ENCODE measurements at regions not wholly inside any gene's neighbourhood (a gene's known extent, or its start where the extent isn't known, plus 50 kb on each side); places are given as distances from the start of the nearest gene placed in this dataset.
"Not testable (repeated sequence)": the region's sequence is repeated elsewhere in the genome, so short reads cannot be mapped to it uniquely, and the experiment has no call there.

GRCh38 chr7:63105978-63106377, 892.7 kb upstream of the ZNF722 start:
- Histone ChIP-seq H3K36me3 (ENCODE audit: control insufficient read depth, insufficient read depth, low read length) (no peaks in the 10 kb centered on the region), H3K27me3 (replicated peaks; ENCODE audit: control insufficient read depth, insufficient read depth, low read length) (no peaks in the 10 kb centered on the region), H3K4me3 (replicated peaks; ENCODE audit: low read depth, low read length) (no peak overlapping the region)
- DNase-seq (ENCODE audit: extremely low read depth, insufficient read length) = no peak
- TF ChIP-seq CTCF (IDR thresholded peaks at IDR 0.05; ENCODE audit: insufficient read depth, low read length, poor library complexity, severe bottlenecking) = no peak

DNA sequence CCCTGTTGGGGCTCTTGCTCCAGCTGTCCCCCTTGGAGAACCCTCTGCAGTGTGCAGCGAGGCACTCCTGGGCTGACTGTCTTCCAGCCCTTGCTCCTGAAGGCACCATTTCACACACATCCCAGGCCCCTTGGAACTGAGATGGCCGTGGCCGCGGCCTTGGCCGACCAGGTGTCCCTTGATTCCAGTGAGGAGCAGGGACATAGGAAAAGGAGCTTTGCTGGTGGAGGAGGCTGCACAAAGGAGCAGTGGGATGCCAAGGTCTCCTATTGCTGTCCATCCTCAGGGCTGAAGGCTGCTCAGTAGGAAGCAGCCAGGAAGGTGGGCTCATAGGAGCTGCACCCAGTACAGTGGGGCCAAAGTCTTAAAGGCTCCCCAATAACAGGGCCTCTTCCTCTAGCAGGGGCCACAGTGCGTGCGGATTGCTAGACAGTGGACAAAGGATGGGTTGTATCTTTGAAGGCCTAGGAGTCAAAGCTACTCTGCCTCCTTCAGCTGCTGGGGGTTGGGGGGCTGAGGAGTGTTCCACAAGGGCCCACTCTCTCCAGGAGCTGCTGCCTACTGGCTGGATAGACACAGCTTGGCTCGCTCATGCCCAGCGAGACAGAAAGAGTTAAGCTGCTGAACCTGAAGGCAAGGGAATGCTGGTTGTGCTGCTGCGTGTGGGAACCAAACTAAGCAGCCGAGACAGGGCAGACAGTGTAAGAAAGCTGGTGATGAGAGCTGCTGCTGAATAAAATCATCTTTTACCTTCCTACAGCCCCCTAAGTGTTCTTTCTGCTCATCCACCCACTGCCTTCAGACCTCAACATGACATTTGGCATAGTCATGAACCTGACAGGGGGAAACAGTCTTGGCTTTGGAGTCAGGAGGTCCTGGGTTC, 891.9 kb upstream of the ZNF722 start:
- TF ChIP-seq CTCF (IDR thresholded peaks at IDR 0.05; ENCODE audit: insufficient read depth, low read length, poor library complexity, severe bottlenecking) = no peak
- H3K36me3 ChIP-seq (ENCODE audit: control insufficient read depth, insufficient read depth, low read length) = no peaks in the 10 kb centered on the region
- no peaks in the 10 kb centered on the region for H3K27me3 ChIP-seq (replicated peaks; ENCODE audit: control insufficient read depth, insufficient read depth, low read length)
- no peak for DNase-seq (ENCODE audit: extremely low read depth, insufficient read length)
- H3K4me3 ChIP-seq (replicated peaks; ENCODE audit: low read depth, low read length) = no peak overlapping the region

- DNase-seq (ENCODE audit: extremely low read depth, insufficient read length); H3K27me3 ChIP-seq (replicated peaks; ENCODE audit: control insufficient read depth, insufficient read depth, low read length); H3K4me3 ChIP-seq (replicated peaks; ENCODE audit: low read depth, low read length); H3K36me3 ChIP-seq (ENCODE audit: control insufficient read depth, insufficient read depth, low read length): not testable (repeated sequence)
Observed at GRCh38 chr7:63111511-63111910, 887.1 kb upstream of the ZNF722 start.

- Histone ChIP-seq H3K27me3 (replicated peaks; ENCODE audit: control insufficient read depth, insufficient read depth, low read length) (no peaks in the 10 kb centered on the region), H3K4me3 (replicated peaks; ENCODE audit: low read depth, low read length) (no peak overlapping the region), H3K36me3 (ENCODE audit: control insufficient read depth, insufficient read depth, low read length) (no peaks in the 10 kb centered on the region)
- no peak for DNase-seq (ENCODE audit: extremely low read depth, insufficient read length)
- no peak for TF ChIP-seq CTCF (IDR thresholded peaks at IDR 0.05; ENCODE audit: insufficient read depth, low read length, poor library complexity, severe bottlenecking)
Observed at GRCh38 chr7:63112764-63113712, 885.6 kb upstream of the ZNF722 start.

DNA sequence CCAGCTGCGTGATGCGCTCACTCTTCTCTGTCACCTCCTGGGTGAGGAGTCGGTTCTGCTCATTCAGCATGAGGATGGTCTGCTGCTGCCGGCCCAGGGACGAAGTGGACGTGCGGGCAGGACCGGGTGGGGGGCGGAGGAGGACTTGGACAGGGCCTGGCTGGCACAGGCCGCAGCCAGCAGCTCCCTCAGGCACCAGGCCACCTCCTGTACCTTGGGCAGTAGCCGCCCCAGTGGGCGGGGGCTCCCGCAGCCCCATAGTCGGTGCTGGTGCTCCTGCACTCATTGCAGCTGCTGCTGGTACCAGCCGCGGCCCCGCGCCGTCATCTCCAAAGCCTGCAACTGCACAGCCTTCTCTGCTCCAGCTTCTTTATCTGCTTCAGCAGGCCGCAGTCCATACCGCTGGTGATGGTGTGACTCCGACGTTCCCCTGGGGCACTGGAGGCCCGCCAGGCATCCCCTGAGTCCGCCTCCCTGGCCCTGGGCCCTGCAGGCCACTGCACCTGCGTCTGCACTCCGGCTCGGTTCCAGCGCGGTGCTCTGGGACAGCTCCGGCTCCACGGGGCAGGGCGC, 884.9 kb upstream of the ZNF722 start:
- Histone ChIP-seq H3K4me3 (replicated peaks; ENCODE audit: low read depth, low read length) (no peak overlapping the region), H3K36me3 (ENCODE audit: control insufficient read depth, insufficient read depth, low read length) (no peaks in the 10 kb centered on the region), H3K27me3 (replicated peaks; ENCODE audit: control insufficient read depth, insufficient read depth, low read length) (no peaks in the 10 kb centered on the region)
- no peak for DNase-seq (ENCODE audit: extremely low read depth, insufficient read length)
- TF ChIP-seq CTCF (IDR thresholded peaks at IDR 0.05; ENCODE audit: insufficient read depth, low read length, poor library complexity, severe bottlenecking) = no peak

All from GM06990 (cell line).